8988T (cell line): ENCODE measurements at regions not wholly inside any gene's neighbourhood (a gene's known extent, or its start where the extent isn't known, plus 50 kb on each side); places are given as distances from the start of the nearest gene placed in this dataset.

Source experiments
- DNase-seq: peaks from one replicate; pipeline ENCODE4 v3.0.0; 2011

GRCh38 chr16:5615868-5616642 is 518.5 kb upstream of the EEF2KMT start:
- DNase-seq = no peak

GRCh38 chr16:5607169-5607568 is 509.6 kb upstream of the EEF2KMT start:
- no peak for DNase-seq

GRCh38 chr16:5605404-5605803 is 507.8 kb upstream of the EEF2KMT start:
- DNase-seq = no peak

GRCh38 chr16:5604770-5605169 is 507.2 kb upstream of the EEF2KMT start:
- no peak for DNase-seq

- no peak for DNase-seq
Observed at GRCh38 chr16:5603836-5604235, 506.2 kb upstream of the EEF2KMT start.

GRCh38 chr16:5601957-5602356 is 504.4 kb upstream of the EEF2KMT start:
- DNase-seq = no peak

- DNase-seq = no peak
Observed at GRCh38 chr16:5598793-5599192, 501.2 kb upstream of the EEF2KMT start.

- no peak for DNase-seq
Observed at GRCh38 chr16:5595849-5596248, 498.3 kb upstream of the EEF2KMT start.

- DNase-seq = no peak
Observed at GRCh38 chr16:5590416-5590815, 492.8 kb upstream of the EEF2KMT start.

GRCh38 chr16:5589812-5590373 is 492.3 kb upstream of the EEF2KMT start:
- no peak for DNase-seq

- no peak for DNase-seq
Observed at GRCh38 chr16:5584109-5584508, 486.5 kb upstream of the EEF2KMT start.

GRCh38 chr16:5582529-5582928 is 484.9 kb upstream of the EEF2KMT start:
- no peak for DNase-seq

- no peak for DNase-seq
Observed at GRCh38 chr16:5581908-5582307, 484.3 kb upstream of the EEF2KMT start.

- no peak for DNase-seq
Observed at GRCh38 chr16:5581428-5581827, 483.8 kb upstream of the EEF2KMT start.

GRCh38 chr16:5580772-5581171 is 483.2 kb upstream of the EEF2KMT start:
- DNase-seq = no peak

GRCh38 chr16:5580296-5580695 is 482.7 kb upstream of the EEF2KMT start:
- DNase-seq = no peak

- no peak for DNase-seq
Observed at GRCh38 chr16:5578980-5579379, 481.4 kb upstream of the EEF2KMT start.

- DNase-seq = no peak
Observed at GRCh38 chr16:5577463-5577862, 479.9 kb upstream of the EEF2KMT start.

GRCh38 chr16:5575646-5576245 is 478.2 kb upstream of the EEF2KMT start:
- no peak for DNase-seq

- DNase-seq = no peak
Observed at GRCh38 chr16:5575121-5575520, 477.5 kb upstream of the EEF2KMT start.

- DNase-seq = no peak
Observed at GRCh38 chr16:5572056-5572455, 474.5 kb upstream of the EEF2KMT start.

GRCh38 chr16:5571446-5571845 is 473.9 kb upstream of the EEF2KMT start:
- no peak for DNase-seq

GRCh38 chr16:5561800-5562199 is 464.2 kb upstream of the EEF2KMT start:
- DNase-seq = no peak

- DNase-seq = no peak
Observed at GRCh38 chr16:5560084-5560483, 462.5 kb upstream of the EEF2KMT start.

- DNase-seq = no peak
Observed at GRCh38 chr16:5557966-5558365, 460.4 kb upstream of the EEF2KMT start.
